H9 (cell line): ENCODE measurements at regions not wholly inside any gene's neighbourhood (a gene's known extent, or its start where the extent isn't known, plus 50 kb on each side); places are given as distances from the start of the nearest gene placed in this dataset.

ENCODE experiments used
- DNase-seq: peaks from one replicate; pipeline ENCODE4 v3.0.0-alpha.2; 2017
- H2AFZ ChIP-seq: one replicate; pipeline ENCODE4 v1.6.1; 2013; ENCODE audit warnings: mild to moderate bottlenecking, low read length, control low read depth, moderate library complexity
- H2AK5ac ChIP-seq: 2 replicates; pipeline ENCODE4 v1.6.1; 2013; ENCODE audit warnings: low read length, control low read depth, mixed read lengths; ENCODE audit not compliant: insufficient read length
- H2BK120ac ChIP-seq: one replicate; pipeline ENCODE4 v1.6.1; 2013; ENCODE audit warnings: low read depth, mild to moderate bottlenecking, low read length, control low read depth, inconsistent platforms; ENCODE audit not compliant: poor library complexity, severe bottlenecking
- H2BK12ac ChIP-seq: 2 replicates; pipeline ENCODE4 v1.6.1; 2013; ENCODE audit warnings: low read length, control low read depth, mixed read lengths, low read depth; ENCODE audit not compliant: insufficient read length
- H2BK15ac ChIP-seq: 2 replicates; pipeline ENCODE4 v1.6.1; 2013; ENCODE audit warnings: low read depth, low read length, control low read depth
- H2BK20ac ChIP-seq: one replicate; pipeline ENCODE4 v1.6.1; 2013; ENCODE audit warnings: low read depth, mild to moderate bottlenecking, low read length, control low read depth, inconsistent platforms; ENCODE audit not compliant: poor library complexity, severe bottlenecking
- H2BK5ac ChIP-seq: 2 replicates; pipeline ENCODE4 v1.6.1; 2013; ENCODE audit warnings: low read length, control low read depth, mixed read lengths; ENCODE audit not compliant: insufficient read length
- H3K14ac ChIP-seq: 2 replicates; pipeline ENCODE4 v1.6.1; 2013; ENCODE audit warnings: low read length, control low read depth; ENCODE audit not compliant: insufficient read depth
- H3K18ac ChIP-seq: 2 replicates; pipeline ENCODE4 v1.6.1; 2013; ENCODE audit warnings: low read depth, mild to moderate bottlenecking, mixed read lengths, low read length, control low read depth; ENCODE audit not compliant: insufficient read length
- H3K23ac ChIP-seq: 2 replicates; pipeline ENCODE4 v1.6.1; 2013; ENCODE audit warnings: low read length, control low read depth, mixed read lengths, low read depth; ENCODE audit not compliant: insufficient read length
- H3K23me2 ChIP-seq: 2 replicates; pipeline ENCODE4 v1.6.1; 2013; ENCODE audit warnings: low read depth, mild to moderate bottlenecking, mixed read lengths, low read length, control low read depth; ENCODE audit not compliant: insufficient read length, poor library complexity, severe bottlenecking
- H3K27ac ChIP-seq: 2 replicates; pipeline ENCODE4 v1.5.1; 2013; ENCODE audit warnings: low read length, control low read depth, mixed read lengths, low read depth; ENCODE audit not compliant: insufficient read length
- H3K27me3 ChIP-seq: 2 replicates; pipeline ENCODE4 v1.6.1; 2013; ENCODE audit warnings: low read length, control low read depth, inconsistent platforms; ENCODE audit not compliant: insufficient read depth
- H3K4ac ChIP-seq: 2 replicates; pipeline ENCODE4 v1.6.1; 2013; ENCODE audit warnings: low read depth, mild to moderate bottlenecking, control low read depth, inconsistent platforms, low read length, moderate library complexity
- H3K4me1 ChIP-seq: 2 replicates; pipeline ENCODE4 v1.6.1; 2013; ENCODE audit warnings: low read length, control low read depth, inconsistent platforms; ENCODE audit not compliant: insufficient read depth
- H3K4me2 ChIP-seq: 2 replicates; pipeline ENCODE4 v1.6.1; 2013; ENCODE audit warnings: low read length, control low read depth, mixed read lengths; ENCODE audit not compliant: insufficient read length, insufficient read depth
- H3K56ac ChIP-seq: 2 replicates; pipeline ENCODE4 v1.6.1; 2013; ENCODE audit warnings: low read depth, mild to moderate bottlenecking, mixed read lengths, low read length, control low read depth; ENCODE audit not compliant: insufficient read length
- H3K79me1 ChIP-seq: 2 replicates; pipeline ENCODE4 v1.6.1; 2013; ENCODE audit warnings: low read depth, mild to moderate bottlenecking, moderate library complexity, low read length, control low read depth, inconsistent platforms; ENCODE audit not compliant: insufficient read depth, poor library complexity, severe bottlenecking
- H3K79me2 ChIP-seq: 2 replicates; pipeline ENCODE4 v1.6.1; 2013; ENCODE audit warnings: low read length, control low read depth, inconsistent platforms; ENCODE audit not compliant: insufficient read depth
- H3K9ac ChIP-seq: 2 replicates; pipeline ENCODE4 v1.6.1; 2013; ENCODE audit warnings: low read length, control low read depth, mixed read lengths; ENCODE audit not compliant: insufficient read length; ENCODE audit errors: extremely low read depth
- H3K9me3 ChIP-seq: one replicate; pipeline ENCODE4 v1.6.1; 2013; ENCODE audit warnings: low read depth, low read length, inconsistent platforms; ENCODE audit not compliant: control insufficient read depth
- H3T11ph ChIP-seq: one replicate; pipeline ENCODE4 v1.6.1; 2013; ENCODE audit warnings: mild to moderate bottlenecking, low read length, control low read depth, inconsistent platforms
- H4K20me1 ChIP-seq: one replicate; pipeline ENCODE4 v1.6.1; 2013; ENCODE audit not compliant: control insufficient read depth, insufficient read length, insufficient read depth
- H4K5ac ChIP-seq: 2 replicates; pipeline ENCODE4 v1.6.1; 2013; ENCODE audit warnings: low read depth, mild to moderate bottlenecking, mixed read lengths, low read length, control low read depth; ENCODE audit not compliant: insufficient read length
- H4K8ac ChIP-seq: replicated peaks from 2 replicates; pipeline ENCODE4 v1.6.1; 2013; ENCODE audit warnings: low read length, control low read depth, mixed read lengths, low read depth; ENCODE audit not compliant: insufficient read length
- H4K91ac ChIP-seq: 2 replicates; pipeline ENCODE4 v1.6.1; 2013; ENCODE audit warnings: low read depth, mild to moderate bottlenecking, moderate library complexity, mixed read lengths, low read length, control low read depth; ENCODE audit not compliant: insufficient read length
- H3K27ac Mint-ChIP-seq, 3 experiments: 2 replicates in 2 of 3; 3 replicates in 1 of 3; pipeline ENCODE4 v1.8.0; 2020 to 2021; ENCODE audit warnings: mixed read lengths in 3 of 3, mild to moderate bottlenecking in 1 of 3, moderate library complexity in 1 of 3
- H3K27me3 Mint-ChIP-seq: 2 replicates; pipeline ENCODE4 v1.8.0; 2021; ENCODE audit warnings: low read depth, mild to moderate bottlenecking, moderate library complexity, mixed read lengths
- H3K36me3 Mint-ChIP-seq, 3 experiments: 2 replicates in 2 of 3; 3 replicates in 1 of 3; pipeline ENCODE4 v1.8.0; 2020 to 2021; ENCODE audit warnings: low read depth in 3 of 3, mixed read lengths in 3 of 3; ENCODE audit not compliant: insufficient read depth in 1 of 3
- H3K4me1 Mint-ChIP-seq, 2 experiments: 2 replicates each; pipeline ENCODE4 v1.8.0; 2020; ENCODE audit warnings: mixed read lengths in 2 of 2
- H3K4me3 Mint-ChIP-seq, 2 experiments: 2 replicates in 1 of 2; 3 replicates in 1 of 2; pipeline ENCODE4 v1.8.0; 2020 to 2021; ENCODE audit warnings: mild to moderate bottlenecking in 2 of 2, mixed read lengths in 2 of 2, moderate library complexity in 1 of 2
- H3K9me3 Mint-ChIP-seq, 2 experiments: 2 replicates in 1 of 2; 3 replicates in 1 of 2; pipeline ENCODE4 v1.8.0; 2020; ENCODE audit warnings: mild to moderate bottlenecking in 2 of 2, mixed read lengths in 2 of 2, moderate library complexity in 1 of 2
- CTCF ChIP-seq: fragments of 200-600 bp; sonication (generic); conservative IDR thresholded peaks from 3 replicates; pipeline ENCODE4 v1.8.0; 2021; ENCODE audit warnings: antibody characterized with exemption, mild to moderate bottlenecking
- WGBS: extraction: QIAGEN DNeasy Blood & Tissue Kit; methylation state at CpG from one replicate; pipeline ENCODE4 v1.1.7; 2013; ENCODE audit warnings: missing lambda C conversion rate, low lambda C conversion rate, mixed read lengths; ENCODE audit not compliant: insufficient read length; ENCODE audit errors: extremely low coverage; 5-methylcytosine and 5-hydroxymethylcytosine counted together

DNA sequence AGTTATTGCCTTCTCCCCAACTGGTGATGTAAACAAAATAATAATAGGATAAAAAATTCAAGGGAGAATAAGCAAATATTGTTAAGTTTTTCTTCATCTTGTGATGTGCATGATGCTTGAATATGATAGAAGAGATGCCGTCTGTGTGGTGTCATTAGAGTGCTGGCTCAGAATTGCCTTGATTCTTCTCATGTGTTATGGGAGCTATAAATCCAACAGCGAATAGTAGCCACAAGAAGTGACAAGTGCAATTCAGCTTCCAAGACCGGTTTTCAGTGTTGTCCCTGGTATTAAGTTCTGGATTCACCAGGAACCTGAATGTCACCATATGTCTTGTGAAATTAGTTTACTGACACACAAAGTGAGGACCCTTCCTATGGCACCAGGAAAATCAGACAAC, 547.0 kb downstream of the NSUN3 start:
- H2BK12ac ChIP-seq: no peak overlapping the region
- H3K4me1 Mint-ChIP-seq: peaks cover 6 to 8% of the 10 kb centered on the region in 2 experiments
- WGBS: no CpG with 5 or more reads among the region's 3 CpGs
- no peaks in the 10 kb centered on the region for H3K79me1 ChIP-seq
- H2BK5ac ChIP-seq: no peak overlapping the region
- H4K91ac ChIP-seq: no peak overlapping the region
- H3K23ac ChIP-seq: no peak overlapping the region
- no peaks in the 10 kb centered on the region for H3K9me3 Mint-ChIP-seq
- H4K5ac ChIP-seq: no peak overlapping the region
- no peaks in the 10 kb centered on the region for H3K27me3 Mint-ChIP-seq
- no peaks in the 10 kb centered on the region for H3K23me2 ChIP-seq
- no peak for TF ChIP-seq CTCF
- H3K9ac ChIP-seq: no peak overlapping the region
- no peak overlapping the region for H3K4me3 Mint-ChIP-seq
- H3K36me3 Mint-ChIP-seq: no peaks in the 10 kb centered on the region; a peak in 1 of 7 replicates
- no peak overlapping the region for H3K4ac ChIP-seq
- no peak overlapping the region for H3K27ac ChIP-seq
- no peaks in the 10 kb centered on the region; the same call in 1 of the 2 replicates for H3K4me1 ChIP-seq
- no peak overlapping the region for H3K18ac ChIP-seq
- H4K20me1 ChIP-seq: no peaks in the 10 kb centered on the region
- H2AK5ac ChIP-seq: no peak overlapping the region
- H2AFZ ChIP-seq: no peak overlapping the region
- no peak overlapping the region for H2BK15ac ChIP-seq
- no peak for DNase-seq
- no peaks in the 10 kb centered on the region for H3K27me3 ChIP-seq
- H3K56ac ChIP-seq: no peak overlapping the region
- H3K27ac Mint-ChIP-seq: no peak overlapping the region
- no peak overlapping the region for H4K8ac ChIP-seq
- no peak overlapping the region for H2BK20ac ChIP-seq
- no peaks in the 10 kb centered on the region for H3K9me3 ChIP-seq
- no peak overlapping the region for H3T11ph ChIP-seq
- H2BK120ac ChIP-seq: no peak overlapping the region
- no peaks in the 10 kb centered on the region for H3K79me2 ChIP-seq
- H3K4me2 ChIP-seq: no peak overlapping the region
- no peak overlapping the region for H3K14ac ChIP-seq
